GM18508 (cell line): ENCODE measurements at regions not wholly inside any gene's neighbourhood (a gene's known extent, or its start where the extent isn't known, plus 50 kb on each side); places are given as distances from the start of the nearest gene placed in this dataset.

Experiments used
- ATAC-seq: cut with Tn5 transposase; IDR thresholded peaks from one replicate; pipeline ENCODE4 v1.9.1; 2021; ENCODE audit warnings: moderate number of reproducible peaks; ENCODE audit not compliant: insufficient read depth, unreplicated experiment

- no peak for ATAC-seq
Observed at GRCh38 chr3:105923140-105923539, 54.3 kb upstream of the CBLB start.

- no peak for ATAC-seq
Observed at GRCh38 chr3:105927741-105928140, 58.9 kb upstream of the CBLB start.

GRCh38 chr3:105930733-105931132 lies 61.9 kb upstream of the CBLB start:
- ATAC-seq: no peak

GRCh38 chr3:105931500-105931899 lies 62.7 kb upstream of the CBLB start:
- no peak for ATAC-seq

GRCh38 chr3:105933871-105934270 lies 65.1 kb upstream of the CBLB start:
- no peak for ATAC-seq

GRCh38 chr3:105938101-105938500 lies 69.3 kb upstream of the CBLB start:
- no peak for ATAC-seq

GRCh38 chr3:105938806-105939205 lies 70.0 kb upstream of the CBLB start:
- no peak for ATAC-seq

- no peak for ATAC-seq
Observed at GRCh38 chr3:105944276-105944675, 75.5 kb upstream of the CBLB start.

- ATAC-seq: no peak
Observed at GRCh38 chr3:105944721-105945120, 75.9 kb upstream of the CBLB start.

GRCh38 chr3:105948101-105948500 lies 79.3 kb upstream of the CBLB start:
- ATAC-seq: no peak

- no peak for ATAC-seq
Observed at GRCh38 chr3:105950881-105951600, 82.2 kb upstream of the CBLB start.

- ATAC-seq: no peak
Observed at GRCh38 chr3:105953831-105954230, 85.0 kb upstream of the CBLB start.

GRCh38 chr3:105956306-105956705 lies 87.5 kb upstream of the CBLB start:
- no peak for ATAC-seq

GRCh38 chr3:105957722-105958121 lies 88.9 kb upstream of the CBLB start:
- ATAC-seq: no peak

GRCh38 chr3:105958237-105959000 lies 89.6 kb upstream of the CBLB start:
- no peak for ATAC-seq

GRCh38 chr3:105959851-105960250 lies 91.0 kb upstream of the CBLB start:
- ATAC-seq: no peak

GRCh38 chr3:105960381-105960780 lies 91.6 kb upstream of the CBLB start:
- ATAC-seq: no peak

- ATAC-seq: no peak
Observed at GRCh38 chr3:105963161-105963560, 94.3 kb upstream of the CBLB start.

GRCh38 chr3:105965384-105965783 lies 96.6 kb upstream of the CBLB start:
- no peak for ATAC-seq

- no peak for ATAC-seq
Observed at GRCh38 chr3:105967117-105967516, 98.3 kb upstream of the CBLB start.

GRCh38 chr3:105970283-105970682 lies 101.5 kb upstream of the CBLB start:
- no peak for ATAC-seq

- ATAC-seq: no peak
Observed at GRCh38 chr3:105972069-105972468, 103.3 kb upstream of the CBLB start.
